ENCODE measurements at regions not wholly inside any gene's neighbourhood (a gene's known extent, or its start where the extent isn't known, plus 50 kb on each side); places are given as distances from the start of the nearest gene placed in this dataset.

GRCh38 chr1:19013826-19014548 lies 57.5 kb upstream of the IFFO2 start (continued):
- TF ChIP-seq ZNF792 (CRISPR knock-in tag; IDR thresholded peaks at IDR 0.05) (0 out of 2 replicates have a peak, but pooled peaks have one; percentile 47), FOXA3 (CRISPR knock-in tag; IDR thresholded peaks at IDR 0.05) (peak; percentile 44), KDM6A (CRISPR knock-in tag; IDR thresholded peaks at IDR 0.05; ENCODE audit: low read depth) (0 out of 2 replicates have a peak, but pooled peaks have one; percentile 23), U2AF2 (IDR thresholded peaks at IDR 0.05; ENCODE audit: low read depth, low read length) (no peak), HNF4G (IDR thresholded peaks at IDR 0.05; ENCODE audit: borderline replicate concordance, low read depth, low read length) (peak; percentile 84; the same call in 1 of the 2 replicates), HNF4G (CRISPR knock-in tag; IDR thresholded peaks at IDR 0.05; ENCODE audit: borderline replicate concordance, low read depth) (peak; percentile 68; the same call in 1 of the 2 replicates), MAX (IDR thresholded peaks at IDR 0.05) (peak; percentile 59), ZMYM3 (CRISPR knock-in tag; IDR thresholded peaks at IDR 0.05) (peak; percentile 35; the same call in 1 of the 2 replicates), E2F2 (CRISPR knock-in tag; IDR thresholded peaks at IDR 0.05; ENCODE audit: borderline replicate concordance) (no peak), KDM3A (CRISPR knock-in tag; IDR thresholded peaks at IDR 0.05; ENCODE audit: low read depth) (no peak), STAG1 (CRISPR knock-in tag; IDR thresholded peaks at IDR 0.05) (0 out of 2 replicates have a peak, but pooled peaks have one; percentile 3), NCOA1 (CRISPR knock-in tag; IDR thresholded peaks at IDR 0.05) (no peak), RFXAP (CRISPR knock-in tag; IDR thresholded peaks at IDR 0.05; ENCODE audit: borderline replicate concordance) (0 out of 2 replicates have a peak, but pooled peaks have one; percentile 32), ZIK1 (CRISPR knock-in tag; IDR thresholded peaks at IDR 0.05; ENCODE audit: borderline replicate concordance, low read depth) (no peak), ZBTB25 (CRISPR knock-in tag; IDR thresholded peaks at IDR 0.05) (no peak), TEAD3 (CRISPR knock-in tag; optimal IDR thresholded peaks at IDR 0.05; ENCODE audit: borderline replicate concordance) (peak; percentile 93), TOPORS (CRISPR knock-in tag; IDR thresholded peaks at IDR 0.05) (no peak), USF2 (IDR thresholded peaks at IDR 0.05; ENCODE audit: low read depth, low read length) (0 out of 2 replicates have a peak, but pooled peaks have one; percentile 22), USF2 (CRISPR knock-in tag; IDR thresholded peaks at IDR 0.05; ENCODE audit: borderline replicate concordance) (no peak; the same call in 1 of the 2 replicates), MIER3 (CRISPR knock-in tag; IDR thresholded peaks at IDR 0.05; ENCODE audit: borderline replicate concordance) (0 out of 2 replicates have a peak, but pooled peaks have one; percentile 39), CERS6 (CRISPR knock-in tag; IDR thresholded peaks at IDR 0.05) (no peak), ZBTB44 (CRISPR knock-in tag; IDR thresholded peaks at IDR 0.05) (no peak), ARID2 (CRISPR knock-in tag; IDR thresholded peaks at IDR 0.05; ENCODE audit: borderline replicate concordance) (no peak)

All from HepG2 (cell line).